Uterus (tissue), 2 donors: ENCODE measurements at regions not wholly inside any gene's neighbourhood (a gene's known extent, or its start where the extent isn't known, plus 50 kb on each side); places are given as distances from the start of the nearest gene placed in this dataset.

Experiments used
- POLR2A ChIP-seq, 2 donors: fragments of 450-650 bp; IDR thresholded peaks; one replicate each; pipeline ENCODE4 v1.6.1; 2016; ENCODE audit warnings: antibody characterized with exemption in 2 of 2, mild to moderate bottlenecking in 1 of 2, moderate library complexity in 1 of 2
- TF ChIP-seq, protein P1 (sequence below), 4 experiments: fragments of 200-600 bp in 2 of 4; fragments of 450-650 bp in 2 of 4; sonication (generic) in 2 of 4; IDR thresholded peaks; one replicate each; pipeline ENCODE4 v1.5.1; 2016 to 2019; ENCODE audit warnings: antibody characterized with exemption in 4 of 4, mild to moderate bottlenecking in 2 of 4, moderate library complexity in 1 of 4

DNA sequence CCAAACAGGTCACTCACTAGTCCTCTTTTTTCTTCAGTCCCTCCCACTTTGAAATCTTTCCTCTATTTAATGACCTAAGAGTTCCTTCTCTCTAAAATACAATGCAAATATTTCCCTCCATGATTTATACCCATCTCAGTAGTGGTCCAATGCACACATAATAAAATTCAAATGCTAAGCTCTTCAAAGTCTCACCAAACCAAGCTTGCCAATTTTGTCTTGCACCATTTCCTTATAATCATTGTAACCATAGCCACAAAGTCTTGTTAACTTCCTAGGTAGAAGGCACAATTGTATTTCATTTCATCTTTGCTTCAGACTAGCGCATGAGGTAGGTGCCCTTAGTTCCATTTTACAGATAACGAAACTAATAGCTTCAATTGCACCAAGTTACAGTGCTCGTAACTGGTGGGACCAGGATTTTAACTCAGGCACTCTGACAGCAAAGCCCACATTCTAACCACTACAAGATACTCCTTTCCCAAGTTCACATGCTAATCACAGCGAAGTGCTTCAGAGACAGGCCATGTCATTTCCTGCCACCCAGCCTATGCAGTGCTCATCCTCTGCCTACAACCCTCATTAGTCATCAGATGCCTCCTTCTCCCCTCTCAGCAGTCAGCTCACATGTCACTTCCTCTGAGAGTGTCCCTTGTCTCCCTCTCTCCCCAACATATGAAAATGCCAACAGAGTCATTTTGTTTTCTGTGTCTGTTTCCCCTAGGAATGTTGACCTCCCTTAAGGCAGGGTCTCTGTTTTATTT lies 66.9 kb upstream of the PPARGC1A start:
- no peak for TF ChIP-seq POLR2A (IDR thresholded peaks at IDR 0.05)
- TF ChIP-seq, protein P1, sequence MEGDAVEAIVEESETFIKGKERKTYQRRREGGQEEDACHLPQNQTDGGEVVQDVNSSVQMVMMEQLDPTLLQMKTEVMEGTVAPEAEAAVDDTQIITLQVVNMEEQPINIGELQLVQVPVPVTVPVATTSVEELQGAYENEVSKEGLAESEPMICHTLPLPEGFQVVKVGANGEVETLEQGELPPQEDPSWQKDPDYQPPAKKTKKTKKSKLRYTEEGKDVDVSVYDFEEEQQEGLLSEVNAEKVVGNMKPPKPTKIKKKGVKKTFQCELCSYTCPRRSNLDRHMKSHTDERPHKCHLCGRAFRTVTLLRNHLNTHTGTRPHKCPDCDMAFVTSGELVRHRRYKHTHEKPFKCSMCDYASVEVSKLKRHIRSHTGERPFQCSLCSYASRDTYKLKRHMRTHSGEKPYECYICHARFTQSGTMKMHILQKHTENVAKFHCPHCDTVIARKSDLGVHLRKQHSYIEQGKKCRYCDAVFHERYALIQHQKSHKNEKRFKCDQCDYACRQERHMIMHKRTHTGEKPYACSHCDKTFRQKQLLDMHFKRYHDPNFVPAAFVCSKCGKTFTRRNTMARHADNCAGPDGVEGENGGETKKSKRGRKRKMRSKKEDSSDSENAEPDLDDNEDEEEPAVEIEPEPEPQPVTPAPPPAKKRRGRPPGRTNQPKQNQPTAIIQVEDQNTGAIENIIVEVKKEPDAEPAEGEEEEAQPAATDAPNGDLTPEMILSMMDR (IDR thresholded peaks at IDR 0.05), result no peak
